ENCODE measurements at regions not wholly inside any gene's neighbourhood (a gene's known extent, or its start where the extent isn't known, plus 50 kb on each side); places are given as distances from the start of the nearest gene placed in this dataset.

GRCh38 chr18:55034742-55035141 is 75.5 kb upstream of the CCDC68 start:
- Histone ChIP-seq H3K4me3 (no peak overlapping the region), H3K27ac (no peak overlapping the region), H3K4me1 (no peaks in the 10 kb centered on the region), H3K36me3 (no peaks in the 10 kb centered on the region), H3K27me3 (no peaks in the 10 kb centered on the region), H3K9me3 (no peaks in the 10 kb centered on the region)
- TF ChIP-seq POLR2A (IDR thresholded peaks at IDR 0.05), result no peak
- TF ChIP-seq CTCF (IDR thresholded peaks at IDR 0.05), result no peak
- no peak for DNase-seq
- intact Hi-C loops (cut with DNase I; ENCODE audit: low total_unique reads), result no loop called here

GRCh38 chr18:55031979-55032378 is 72.7 kb upstream of the CCDC68 start:
- H3K36me3 ChIP-seq, result no peaks in the 10 kb centered on the region
- H3K27me3 ChIP-seq, result no peaks in the 10 kb centered on the region
- no peak overlapping the region for H3K27ac ChIP-seq
- no peak for DNase-seq
- H3K9me3 ChIP-seq, result no peaks in the 10 kb centered on the region
- no peaks in the 10 kb centered on the region for H3K4me1 ChIP-seq
- intact Hi-C loops (cut with DNase I; ENCODE audit: low total_unique reads), result no loop called here
- TF ChIP-seq POLR2A (IDR thresholded peaks at IDR 0.05) (no peak), CTCF (IDR thresholded peaks at IDR 0.05) (no peak)
- no peak overlapping the region for H3K4me3 ChIP-seq

- Histone ChIP-seq H3K4me1 (no peaks in the 10 kb centered on the region), H3K27ac (no peak overlapping the region), H3K36me3 (no peaks in the 10 kb centered on the region), H3K27me3 (no peaks in the 10 kb centered on the region), H3K9me3 (no peaks in the 10 kb centered on the region), H3K4me3 (no peak overlapping the region)
- TF ChIP-seq CTCF (IDR thresholded peaks at IDR 0.05) (no peak), POLR2A (IDR thresholded peaks at IDR 0.05) (no peak)
- no peak for DNase-seq
- intact Hi-C loops (cut with DNase I; ENCODE audit: low total_unique reads), result no loop called here
These were observed 72.3 kb upstream of the CCDC68 start for GRCh38 chr18:55031576-55031975.

GRCh38 chr18:55031164-55031563 is 71.9 kb upstream of the CCDC68 start:
- Histone ChIP-seq H3K27me3 (no peaks in the 10 kb centered on the region), H3K27ac (no peak overlapping the region), H3K4me1 (no peaks in the 10 kb centered on the region), H3K36me3 (no peaks in the 10 kb centered on the region), H3K9me3 (no peaks in the 10 kb centered on the region), H3K4me3 (no peak overlapping the region)
- DNase-seq, result no peak
- TF ChIP-seq CTCF (IDR thresholded peaks at IDR 0.05), result no peak
- no peak for TF ChIP-seq POLR2A (IDR thresholded peaks at IDR 0.05)
- intact Hi-C loops (cut with DNase I; ENCODE audit: low total_unique reads), result no loop called here

- Histone ChIP-seq H3K4me3 (no peak overlapping the region), H3K4me1 (no peaks in the 10 kb centered on the region), H3K36me3 (no peaks in the 10 kb centered on the region), H3K27me3 (no peaks in the 10 kb centered on the region), H3K9me3 (no peaks in the 10 kb centered on the region), H3K27ac (no peak overlapping the region)
- no peak for DNase-seq
- TF ChIP-seq POLR2A (IDR thresholded peaks at IDR 0.05) (no peak), CTCF (IDR thresholded peaks at IDR 0.05) (no peak)
- intact Hi-C loops (cut with DNase I; ENCODE audit: low total_unique reads), result no loop called here
These were observed 65.3 kb upstream of the CCDC68 start for GRCh38 chr18:55024564-55024963.

Measured in uterus (tissue), 3 donors.